ENCODE measurements at regions not wholly inside any gene's neighbourhood (a gene's known extent, or its start where the extent isn't known, plus 50 kb on each side); places are given as distances from the start of the nearest gene placed in this dataset.

DNA sequence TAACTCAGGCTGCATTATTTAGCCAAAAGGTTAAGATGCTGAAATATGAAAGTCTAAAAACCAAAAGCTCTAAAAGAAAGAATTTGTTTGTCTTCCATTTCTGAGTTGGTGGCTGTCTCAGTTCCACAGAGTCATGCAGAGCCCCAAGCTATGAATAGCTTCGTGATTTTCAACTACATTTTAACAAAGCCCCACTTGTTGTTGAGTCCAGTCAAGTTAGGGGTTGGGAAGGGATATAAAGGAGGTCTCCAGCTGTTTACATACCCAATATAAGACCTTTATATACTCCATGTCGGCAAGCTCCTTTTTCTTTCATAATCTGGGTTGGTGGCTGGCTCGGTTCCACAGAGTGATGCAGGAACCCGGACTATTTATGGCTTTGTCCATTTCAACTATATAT is 924.6 kb upstream of the PRKX start:
- TF ChIP-seq YY1 (IDR thresholded peaks at IDR 0.05) = no peak
- no peak for TF ChIP-seq EGR1 (IDR thresholded peaks at IDR 0.05; ENCODE audit: low read depth in 2 of 2)
- no peak for TF ChIP-seq JUND (IDR thresholded peaks at IDR 0.05)
- no peak for TF ChIP-seq HNF4G (IDR thresholded peaks at IDR 0.05)
- no peak for TF ChIP-seq TAF1 (conservative IDR thresholded peaks at IDR 0.05)
- TF ChIP-seq GABPA (IDR thresholded peaks at IDR 0.05 in 1 of 2, conservative IDR thresholded peaks at IDR 0.05 in 1 of 2) = no peak
- TF ChIP-seq, protein P1, sequence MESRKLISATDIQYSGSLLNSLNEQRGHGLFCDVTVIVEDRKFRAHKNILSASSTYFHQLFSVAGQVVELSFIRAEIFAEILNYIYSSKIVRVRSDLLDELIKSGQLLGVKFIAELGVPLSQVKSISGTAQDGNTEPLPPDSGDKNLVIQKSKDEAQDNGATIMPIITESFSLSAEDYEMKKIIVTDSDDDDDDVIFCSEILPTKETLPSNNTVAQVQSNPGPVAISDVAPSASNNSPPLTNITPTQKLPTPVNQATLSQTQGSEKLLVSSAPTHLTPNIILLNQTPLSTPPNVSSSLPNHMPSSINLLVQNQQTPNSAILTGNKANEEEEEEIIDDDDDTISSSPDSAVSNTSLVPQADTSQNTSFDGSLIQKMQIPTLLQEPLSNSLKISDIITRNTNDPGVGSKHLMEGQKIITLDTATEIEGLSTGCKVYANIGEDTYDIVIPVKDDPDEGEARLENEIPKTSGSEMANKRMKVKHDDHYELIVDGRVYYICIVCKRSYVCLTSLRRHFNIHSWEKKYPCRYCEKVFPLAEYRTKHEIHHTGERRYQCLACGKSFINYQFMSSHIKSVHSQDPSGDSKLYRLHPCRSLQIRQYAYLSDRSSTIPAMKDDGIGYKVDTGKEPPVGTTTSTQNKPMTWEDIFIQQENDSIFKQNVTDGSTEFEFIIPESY (IDR thresholded peaks at IDR 0.05) = no peak
- TF ChIP-seq FOXA1 (IDR thresholded peaks at IDR 0.05) = no peak
- TF ChIP-seq, protein P2, sequence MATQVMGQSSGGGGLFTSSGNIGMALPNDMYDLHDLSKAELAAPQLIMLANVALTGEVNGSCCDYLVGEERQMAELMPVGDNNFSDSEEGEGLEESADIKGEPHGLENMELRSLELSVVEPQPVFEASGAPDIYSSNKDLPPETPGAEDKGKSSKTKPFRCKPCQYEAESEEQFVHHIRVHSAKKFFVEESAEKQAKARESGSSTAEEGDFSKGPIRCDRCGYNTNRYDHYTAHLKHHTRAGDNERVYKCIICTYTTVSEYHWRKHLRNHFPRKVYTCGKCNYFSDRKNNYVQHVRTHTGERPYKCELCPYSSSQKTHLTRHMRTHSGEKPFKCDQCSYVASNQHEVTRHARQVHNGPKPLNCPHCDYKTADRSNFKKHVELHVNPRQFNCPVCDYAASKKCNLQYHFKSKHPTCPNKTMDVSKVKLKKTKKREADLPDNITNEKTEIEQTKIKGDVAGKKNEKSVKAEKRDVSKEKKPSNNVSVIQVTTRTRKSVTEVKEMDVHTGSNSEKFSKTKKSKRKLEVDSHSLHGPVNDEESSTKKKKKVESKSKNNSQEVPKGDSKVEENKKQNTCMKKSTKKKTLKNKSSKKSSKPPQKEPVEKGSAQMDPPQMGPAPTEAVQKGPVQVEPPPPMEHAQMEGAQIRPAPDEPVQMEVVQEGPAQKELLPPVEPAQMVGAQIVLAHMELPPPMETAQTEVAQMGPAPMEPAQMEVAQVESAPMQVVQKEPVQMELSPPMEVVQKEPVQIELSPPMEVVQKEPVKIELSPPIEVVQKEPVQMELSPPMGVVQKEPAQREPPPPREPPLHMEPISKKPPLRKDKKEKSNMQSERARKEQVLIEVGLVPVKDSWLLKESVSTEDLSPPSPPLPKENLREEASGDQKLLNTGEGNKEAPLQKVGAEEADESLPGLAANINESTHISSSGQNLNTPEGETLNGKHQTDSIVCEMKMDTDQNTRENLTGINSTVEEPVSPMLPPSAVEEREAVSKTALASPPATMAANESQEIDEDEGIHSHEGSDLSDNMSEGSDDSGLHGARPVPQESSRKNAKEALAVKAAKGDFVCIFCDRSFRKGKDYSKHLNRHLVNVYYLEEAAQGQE (IDR thresholded peaks at IDR 0.05) = no peak
- TF ChIP-seq, protein P3, sequence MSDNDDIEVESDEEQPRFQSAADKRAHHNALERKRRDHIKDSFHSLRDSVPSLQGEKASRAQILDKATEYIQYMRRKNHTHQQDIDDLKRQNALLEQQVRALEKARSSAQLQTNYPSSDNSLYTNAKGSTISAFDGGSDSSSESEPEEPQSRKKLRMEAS (IDR thresholded peaks at IDR 0.05) = no peak
- TF ChIP-seq RAD21 (IDR thresholded peaks at IDR 0.05) = no peak
- TF ChIP-seq NR2F2 (IDR thresholded peaks at IDR 0.05) = no peak
- TF ChIP-seq, protein P4, sequence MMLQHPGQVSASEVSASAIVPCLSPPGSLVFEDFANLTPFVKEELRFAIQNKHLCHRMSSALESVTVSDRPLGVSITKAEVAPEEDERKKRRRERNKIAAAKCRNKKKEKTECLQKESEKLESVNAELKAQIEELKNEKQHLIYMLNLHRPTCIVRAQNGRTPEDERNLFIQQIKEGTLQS (IDR thresholded peaks at IDR 0.05) = no peak
- no peak for TF ChIP-seq HNF4A (conservative IDR thresholded peaks at IDR 0.05)
- TF ChIP-seq FOXA2 (IDR thresholded peaks at IDR 0.05) = no peak
- no peak for TF ChIP-seq RXRA (IDR thresholded peaks at IDR 0.05)
- no peaks in the 10 kb centered on the region for H3K27me3 ChIP-seq (ENCODE audit: control insufficient read depth in 4 of 4, insufficient read depth in 4 of 4, low read length in 3 of 4)
- H3K9ac ChIP-seq (ENCODE audit: low read depth in 1 of 2, low read length in 2 of 2) = no peak overlapping the region
- H3K36me3 ChIP-seq (ENCODE audit: control insufficient read depth in 4 of 4, insufficient read depth in 3 of 4, low read depth in 1 of 4, low read length in 3 of 4) = no peaks in the 10 kb centered on the region
- peaks cover 0 to 5% (median 0%) of the 10 kb centered on the region in 4 donors for H3K9me3 ChIP-seq (ENCODE audit: control insufficient read depth in 4 of 4, low read length in 3 of 4)
- H3K4me1 ChIP-seq (ENCODE audit: control insufficient read depth in 4 of 4, insufficient read depth in 4 of 4, low read length in 3 of 4) = no peaks in the 10 kb centered on the region
- no peak overlapping the region for H3K4me3 ChIP-seq (ENCODE audit: low read depth in 1 of 3, low read length in 3 of 3)
- no peak for DNase-seq (ENCODE audit: low spot score)
- no peak overlapping the region for H3K27ac ChIP-seq (ENCODE audit: low read depth in 1 of 2, low read length in 2 of 2)
- WGBS = 81% methylated on average over 4 of the region's 4 CpGs

DNA sequence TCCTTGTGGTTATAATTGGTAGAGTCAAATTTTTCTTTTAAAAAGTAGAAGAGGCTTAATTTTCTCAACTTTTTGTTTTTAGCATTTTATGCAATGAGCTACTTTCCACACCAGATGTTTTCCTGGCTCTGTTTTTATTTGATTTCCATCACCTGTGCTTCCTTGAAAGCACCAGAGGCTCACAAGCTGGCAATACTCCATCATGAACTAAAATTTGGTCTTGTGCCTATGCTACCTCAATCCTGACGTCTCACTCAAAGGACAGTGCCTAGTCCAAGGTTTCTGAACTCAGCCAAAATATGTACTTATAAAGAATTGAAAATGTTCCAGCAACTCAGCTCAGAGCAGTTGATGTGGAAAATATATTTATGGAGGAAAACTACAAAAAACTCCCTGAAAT is 914.0 kb upstream of the PRKX start:
- no peak for TF ChIP-seq EGR1 (IDR thresholded peaks at IDR 0.05; ENCODE audit: low read depth in 2 of 2)
- TF ChIP-seq, protein P1 (IDR thresholded peaks at IDR 0.05) = no peak
- TF ChIP-seq, protein P4 (IDR thresholded peaks at IDR 0.05) = no peak
- no peak for TF ChIP-seq FOXA2 (IDR thresholded peaks at IDR 0.05)
- TF ChIP-seq HNF4G (IDR thresholded peaks at IDR 0.05) = no peak
- Histone ChIP-seq H3K36me3 (ENCODE audit: control insufficient read depth in 4 of 4, insufficient read depth in 3 of 4, low read depth in 1 of 4, low read length in 3 of 4) (no peaks in the 10 kb centered on the region), H3K27ac (ENCODE audit: low read depth in 1 of 2, low read length in 2 of 2) (no peak overlapping the region), H3K9me3 (ENCODE audit: control insufficient read depth in 4 of 4, low read length in 3 of 4) (no peaks in the 10 kb centered on the region), H3K4me1 (ENCODE audit: control insufficient read depth in 4 of 4, insufficient read depth in 4 of 4, low read length in 3 of 4) (no peaks in the 10 kb centered on the region), H3K4me3 (ENCODE audit: low read depth in 1 of 3, low read length in 3 of 3) (no peak overlapping the region), H3K27me3 (ENCODE audit: control insufficient read depth in 4 of 4, insufficient read depth in 4 of 4, low read length in 3 of 4) (no peaks in the 10 kb centered on the region), H3K9ac (ENCODE audit: low read depth in 1 of 2, low read length in 2 of 2) (no peak overlapping the region)
- WGBS = 33% methylated on average over 1 of the region's 1 CpG
- no peak for DNase-seq (ENCODE audit: low spot score)

Data from liver (tissue), 7 donors.